Muscle of arm (tissue), 1 donor: ENCODE measurements at regions not wholly inside any gene's neighbourhood (a gene's known extent, or its start where the extent isn't known, plus 50 kb on each side); places are given as distances from the start of the nearest gene placed in this dataset.
"Not testable (repeated sequence)": the region's sequence is repeated elsewhere in the genome, so short reads cannot be mapped to it uniquely, and the experiment has no call there.

Experiments used
- DNase-seq: peaks from one replicate; pipeline ENCODE4 v3.0.0-alpha.2; 2013

- DNase-seq: no peak
These were observed 1169.1 kb upstream of the EPHA6 start for GRCh38 chr3:95645291-95645690.

GRCh38 chr3:95654570-95655362, 1159.6 kb upstream of the EPHA6 start:
- DNase-seq: no peak

- DNase-seq: no peak
These were observed 1158.9 kb upstream of the EPHA6 start for GRCh38 chr3:95655363-95655986.

GRCh38 chr3:95670765-95671164, 1143.6 kb upstream of the EPHA6 start:
- DNase-seq: no peak

- DNase-seq: no peak
These were observed 1141.2 kb upstream of the EPHA6 start for GRCh38 chr3:95673215-95673614.

- DNase-seq: no peak
These were observed 1108.5 kb upstream of the EPHA6 start for GRCh38 chr3:95705786-95706418.

GRCh38 chr3:95707268-95707667, 1107.1 kb upstream of the EPHA6 start:
- no peak for DNase-seq

GRCh38 chr3:95710684-95711083, 1103.7 kb upstream of the EPHA6 start:
- DNase-seq: no peak

GRCh38 chr3:95711789-95712188, 1102.6 kb upstream of the EPHA6 start:
- DNase-seq: no peak

- no peak for DNase-seq
These were observed 1099.3 kb upstream of the EPHA6 start for GRCh38 chr3:95715128-95715527.

- no peak for DNase-seq
These were observed 1097.3 kb upstream of the EPHA6 start for GRCh38 chr3:95717048-95717447.

GRCh38 chr3:95718168-95718567, 1096.2 kb upstream of the EPHA6 start:
- DNase-seq: no peak

GRCh38 chr3:95719481-95719880, 1094.9 kb upstream of the EPHA6 start:
- DNase-seq: no peak

GRCh38 chr3:95721938-95722337, 1092.5 kb upstream of the EPHA6 start:
- DNase-seq: no peak

GRCh38 chr3:95725770-95726169, 1088.6 kb upstream of the EPHA6 start:
- no peak for DNase-seq

- no peak for DNase-seq
These were observed 1082.6 kb upstream of the EPHA6 start for GRCh38 chr3:95731753-95732152.

- no peak for DNase-seq
These were observed 1081.1 kb upstream of the EPHA6 start for GRCh38 chr3:95733336-95733735.

GRCh38 chr3:95738045-95738444, 1076.3 kb upstream of the EPHA6 start:
- DNase-seq: no peak

GRCh38 chr3:95744896-95745295, 1069.5 kb upstream of the EPHA6 start:
- DNase-seq: not testable (repeated sequence)

- DNase-seq: no peak
These were observed 1064.3 kb upstream of the EPHA6 start for GRCh38 chr3:95750097-95750496.

GRCh38 chr3:95751509-95751908, 1062.9 kb upstream of the EPHA6 start:
- no peak for DNase-seq

- no peak for DNase-seq
These were observed 1062.2 kb upstream of the EPHA6 start for GRCh38 chr3:95752199-95752598.

GRCh38 chr3:95758707-95759106, 1055.7 kb upstream of the EPHA6 start:
- no peak for DNase-seq
